Sigmoid colon (tissue), 6 donors: ENCODE measurements at regions not wholly inside any gene's neighbourhood (a gene's known extent, or its start where the extent isn't known, plus 50 kb on each side); places are given as distances from the start of the nearest gene placed in this dataset.

Experiments used
- DNase-seq: peaks from one replicate; pipeline ENCODE4 v3.0.0-alpha.2; 2019
- H3K27ac ChIP-seq, 4 donors: fragments of 200-600 bp; sonication (generic); one replicate each; pipeline ENCODE4 v1.5.1; 2016 to 2019; ENCODE audit warnings: mild to moderate bottlenecking in 1 of 4
- H3K27me3 ChIP-seq, 3 donors: fragments of 200-600 bp; sonication (generic); one replicate each; pipeline ENCODE4 v1.5.1; 2019; ENCODE audit warnings: mild to moderate bottlenecking in 1 of 3
- H3K36me3 ChIP-seq, 4 donors: fragments of 200-600 bp; sonication (generic); one replicate each; pipeline ENCODE4 v1.5.1; 2016 to 2019
- H3K4me1 ChIP-seq, 4 donors: fragments of 200-600 bp; sonication (generic); one replicate each; pipeline ENCODE4 v1.5.1; 2017 to 2019
- H3K4me3 ChIP-seq, 4 donors: fragments of 200-600 bp; sonication (generic); one replicate each; pipeline ENCODE4 v1.5.1; 2017 to 2019; ENCODE audit warnings: mild to moderate bottlenecking in 2 of 4, moderate library complexity in 1 of 4
- H3K9me3 ChIP-seq, 4 donors: fragments of 200-600 bp in 3 of 4; sonication (generic) in 3 of 4; one replicate each; pipeline versions ENCODE4 v1.5.1 to v1.6.1; 2013 to 2019
- EP300 ChIP-seq, 4 donors: sonication (generic); formaldehyde crosslinking; IDR thresholded peaks; one replicate each; pipeline ENCODE4 v1.6.1; 2017; ENCODE audit warnings: antibody characterized with exemption in 4 of 4
- POLR2A ChIP-seq, 2 donors: fragments of 450-650 bp; IDR thresholded peaks; one replicate each; pipeline ENCODE4 v1.6.1; 2016; ENCODE audit warnings: antibody characterized with exemption in 2 of 2, mild to moderate bottlenecking in 2 of 2, moderate library complexity in 2 of 2
- POLR2AphosphoS5 ChIP-seq, 4 donors: sonication (generic); formaldehyde crosslinking; IDR thresholded peaks; one replicate each; pipeline ENCODE4 v1.6.1; 2017; ENCODE audit warnings: antibody characterized with exemption in 4 of 4
- WGBS, 2 donors: extraction: QIAGEN DNeasy Blood & Tissue Kit; methylation state at CpG; one replicate each; pipeline ENCODE4 v1.1.7; 2013; 5-methylcytosine and 5-hydroxymethylcytosine counted together
- intact Hi-C: fragments of 100-400 bp; cut with DNase I; formaldehyde crosslinking; loops from one replicate; pipeline ENCODE4 v1.15.1; 2023
- TF ChIP-seq, protein P1 (sequence below), 4 experiments: fragments of 450-650 bp in 3 of 4; fragments of 200-600 bp in 1 of 4; IDR thresholded peaks; one replicate each; pipeline ENCODE4 v1.5.1; 2016 to 2019; ENCODE audit warnings: antibody characterized with exemption in 4 of 4, mild to moderate bottlenecking in 3 of 4, moderate library complexity in 2 of 4
- donor health status: healthy with polysubstance abuse.
- donor health status: healthy.

DNA sequence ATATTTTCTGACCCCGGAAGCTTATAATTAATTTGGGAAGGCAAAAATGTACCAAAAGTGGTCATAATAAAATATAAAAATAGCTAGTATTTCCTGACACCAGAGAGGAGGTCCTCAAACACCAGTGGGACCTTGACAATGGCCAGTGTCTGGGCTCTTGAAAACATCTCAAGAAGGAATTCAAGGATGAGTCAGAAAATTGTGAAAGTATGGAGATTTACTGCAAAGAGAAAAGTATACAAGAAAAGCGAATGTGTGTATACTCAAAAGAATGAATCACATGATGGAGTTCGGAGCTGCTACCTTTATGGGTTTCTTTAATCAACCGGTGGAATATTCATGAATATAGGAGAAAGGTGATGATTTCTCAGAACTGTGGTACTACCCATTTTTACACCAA, 1709.0 kb upstream of the WWC1 start:
- intact Hi-C loops: no loop called here
- Histone ChIP-seq H3K27ac (no peak overlapping the region), H3K4me3 (no peak overlapping the region), H3K36me3 (no peaks in the 10 kb centered on the region), H3K4me1 (no peaks in the 10 kb centered on the region), H3K27me3 (no peaks in the 10 kb centered on the region), H3K9me3 (no peaks in the 10 kb centered on the region)
- WGBS, 2 donors: 89 to 91% methylated on average over 4 of the region's 4 CpGs
- no peak for DNase-seq
- TF ChIP-seq POLR2A (IDR thresholded peaks at IDR 0.05): no peak
- no peak for TF ChIP-seq EP300 (IDR thresholded peaks at IDR 0.05)
- TF ChIP-seq, protein P1, sequence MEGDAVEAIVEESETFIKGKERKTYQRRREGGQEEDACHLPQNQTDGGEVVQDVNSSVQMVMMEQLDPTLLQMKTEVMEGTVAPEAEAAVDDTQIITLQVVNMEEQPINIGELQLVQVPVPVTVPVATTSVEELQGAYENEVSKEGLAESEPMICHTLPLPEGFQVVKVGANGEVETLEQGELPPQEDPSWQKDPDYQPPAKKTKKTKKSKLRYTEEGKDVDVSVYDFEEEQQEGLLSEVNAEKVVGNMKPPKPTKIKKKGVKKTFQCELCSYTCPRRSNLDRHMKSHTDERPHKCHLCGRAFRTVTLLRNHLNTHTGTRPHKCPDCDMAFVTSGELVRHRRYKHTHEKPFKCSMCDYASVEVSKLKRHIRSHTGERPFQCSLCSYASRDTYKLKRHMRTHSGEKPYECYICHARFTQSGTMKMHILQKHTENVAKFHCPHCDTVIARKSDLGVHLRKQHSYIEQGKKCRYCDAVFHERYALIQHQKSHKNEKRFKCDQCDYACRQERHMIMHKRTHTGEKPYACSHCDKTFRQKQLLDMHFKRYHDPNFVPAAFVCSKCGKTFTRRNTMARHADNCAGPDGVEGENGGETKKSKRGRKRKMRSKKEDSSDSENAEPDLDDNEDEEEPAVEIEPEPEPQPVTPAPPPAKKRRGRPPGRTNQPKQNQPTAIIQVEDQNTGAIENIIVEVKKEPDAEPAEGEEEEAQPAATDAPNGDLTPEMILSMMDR (IDR thresholded peaks at IDR 0.05): no peak
- no peak for TF ChIP-seq POLR2AphosphoS5 (IDR thresholded peaks at IDR 0.05)

DNA sequence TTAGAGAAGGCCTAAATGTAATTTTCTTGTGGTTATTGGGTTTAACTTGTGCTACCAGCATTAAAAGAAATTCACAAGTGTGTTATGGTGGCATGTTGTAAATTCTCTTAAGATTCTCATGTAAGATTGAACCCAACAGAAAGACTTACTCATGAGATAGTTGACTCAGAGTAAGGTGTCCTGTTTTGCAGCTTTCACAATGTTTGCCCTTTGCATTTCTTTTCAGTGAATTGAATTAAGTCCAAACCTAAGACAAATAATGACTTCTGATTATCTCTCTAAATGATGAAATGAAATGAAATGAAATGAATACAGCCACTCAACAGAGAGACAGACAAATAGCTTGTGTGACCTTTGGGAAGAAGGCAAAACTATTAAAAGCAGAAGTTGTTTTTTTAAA, 1696.9 kb upstream of the WWC1 start:
- no peak for TF ChIP-seq POLR2AphosphoS5 (IDR thresholded peaks at IDR 0.05)
- TF ChIP-seq, protein P1 (IDR thresholded peaks at IDR 0.05): no peak
- no peak for TF ChIP-seq EP300 (IDR thresholded peaks at IDR 0.05)
- no peak for TF ChIP-seq POLR2A (IDR thresholded peaks at IDR 0.05)

DNA sequence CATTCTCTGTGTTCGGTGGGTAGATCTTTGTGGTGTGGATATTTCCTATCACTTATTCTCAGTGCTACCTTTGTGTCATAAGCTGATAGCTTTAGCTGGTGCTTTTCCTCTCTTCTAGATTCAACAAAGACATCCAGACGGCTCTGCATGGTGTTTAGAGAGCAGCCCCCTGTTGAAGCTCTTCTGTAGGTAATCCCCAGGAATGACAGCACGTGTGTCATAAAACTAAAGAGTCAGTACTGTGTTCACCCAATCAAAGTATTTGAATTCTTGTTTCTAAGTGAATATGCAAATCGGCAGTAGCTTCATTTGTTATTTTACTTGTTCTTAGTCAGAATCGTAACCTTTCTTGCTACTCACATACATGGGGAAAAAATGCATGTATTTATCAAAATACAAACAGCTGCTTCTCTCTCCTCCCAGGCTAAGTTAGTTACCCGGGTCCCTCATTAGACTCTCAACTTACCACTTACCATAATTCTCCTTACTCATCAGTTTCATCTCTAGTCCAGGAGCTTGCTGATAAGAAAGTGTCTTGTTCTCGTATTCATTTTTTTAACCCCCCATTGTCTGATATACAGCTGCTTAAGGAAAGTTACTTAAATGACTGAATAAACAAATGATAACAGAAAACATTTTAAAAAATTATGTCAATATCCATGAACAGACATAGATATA, 1696.0 kb upstream of the WWC1 start:
- no peak for DNase-seq
- TF ChIP-seq, protein P1 (IDR thresholded peaks at IDR 0.05): no peak
- TF ChIP-seq POLR2A (IDR thresholded peaks at IDR 0.05): no peak
- no peak for TF ChIP-seq POLR2AphosphoS5 (IDR thresholded peaks at IDR 0.05)
- no peak for TF ChIP-seq EP300 (IDR thresholded peaks at IDR 0.05)
- WGBS, 2 donors: 64 to 72% methylated on average over 7 of the region's 7 CpGs
- H3K4me3 ChIP-seq: no peak overlapping the region
- no peaks in the 10 kb centered on the region for H3K36me3 ChIP-seq
- no peak overlapping the region for H3K27ac ChIP-seq
- H3K27me3 ChIP-seq: no peaks in the 10 kb centered on the region
- no peaks in the 10 kb centered on the region for H3K4me1 ChIP-seq
- intact Hi-C loops: no loop called here
- no peaks in the 10 kb centered on the region for H3K9me3 ChIP-seq

More for the DNA sequence above, 1696.9 kb upstream of the WWC1 start:
- H3K4me1 ChIP-seq: no peaks in the 10 kb centered on the region
- no peak for DNase-seq
- no peaks in the 10 kb centered on the region for H3K36me3 ChIP-seq
- H3K4me3 ChIP-seq: no peak overlapping the region
- no peak overlapping the region for H3K27ac ChIP-seq
- no peaks in the 10 kb centered on the region for H3K9me3 ChIP-seq
- no peaks in the 10 kb centered on the region for H3K27me3 ChIP-seq
- intact Hi-C loops: no loop called here

DNA sequence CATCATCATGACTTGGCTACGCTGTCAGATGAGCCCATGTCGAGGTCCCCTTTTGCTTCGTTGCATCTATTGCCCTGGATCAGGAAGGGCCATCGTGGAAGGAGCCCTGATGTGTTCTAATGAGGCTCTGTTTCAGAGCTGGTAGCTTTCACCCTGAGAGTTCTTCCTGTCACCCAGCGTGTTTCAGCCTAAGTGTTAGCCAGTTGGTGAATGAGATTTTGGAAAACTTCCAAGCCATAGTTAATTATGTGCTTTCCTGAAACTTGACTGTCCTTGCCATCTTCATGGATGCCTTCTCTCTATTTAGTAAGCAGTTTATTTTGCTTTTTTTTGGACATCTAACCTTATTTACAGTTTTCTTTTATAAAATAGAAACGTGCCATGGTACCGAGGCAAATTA, 1695.4 kb upstream of the WWC1 start:
- no peak overlapping the region for H3K27ac ChIP-seq
- H3K4me1 ChIP-seq: no peaks in the 10 kb centered on the region
- no peaks in the 10 kb centered on the region for H3K27me3 ChIP-seq
- DNase-seq: no peak
- H3K36me3 ChIP-seq: no peaks in the 10 kb centered on the region
- WGBS, 2 donors: 84 to 87% methylated on average over 7 of the region's 7 CpGs
- no peak overlapping the region for H3K4me3 ChIP-seq
- intact Hi-C loops: no loop called here
- TF ChIP-seq POLR2A (IDR thresholded peaks at IDR 0.05) (no peak), EP300 (IDR thresholded peaks at IDR 0.05) (no peak), POLR2AphosphoS5 (IDR thresholded peaks at IDR 0.05) (no peak)
- TF ChIP-seq, protein P1 (IDR thresholded peaks at IDR 0.05): no peak
- H3K9me3 ChIP-seq: no peaks in the 10 kb centered on the region

DNA sequence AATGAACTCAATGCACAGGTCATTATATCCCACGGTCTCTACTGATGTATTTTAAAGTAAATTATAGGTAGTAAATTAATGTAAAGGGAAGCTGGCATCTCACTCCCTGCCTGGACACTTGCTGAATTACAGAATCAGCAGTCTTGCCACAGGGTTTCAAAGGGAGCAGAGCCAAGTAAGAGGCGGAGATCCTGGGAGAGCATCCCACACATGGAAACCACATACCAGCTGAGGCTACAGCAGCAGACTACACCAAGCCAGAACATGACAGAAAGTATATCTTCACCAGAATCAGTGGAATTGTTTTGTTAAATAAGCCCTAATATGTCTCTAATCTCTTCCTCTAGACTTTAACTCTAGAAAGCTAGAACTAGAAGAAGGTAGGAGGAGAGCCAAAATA, 1689.2 kb upstream of the WWC1 start:
- no peaks in the 10 kb centered on the region for H3K9me3 ChIP-seq
- no peaks in the 10 kb centered on the region for H3K27me3 ChIP-seq
- DNase-seq: no peak
- WGBS, 2 donors: 83 to 88% methylated on average over 2 of the region's 2 CpGs
- no peak overlapping the region for H3K4me3 ChIP-seq
- TF ChIP-seq, protein P1 (IDR thresholded peaks at IDR 0.05): no peak
- TF ChIP-seq POLR2A (IDR thresholded peaks at IDR 0.05) (no peak), POLR2AphosphoS5 (IDR thresholded peaks at IDR 0.05) (no peak), EP300 (IDR thresholded peaks at IDR 0.05) (no peak)
- intact Hi-C loops: no loop called here
- no peaks in the 10 kb centered on the region for H3K4me1 ChIP-seq
- H3K36me3 ChIP-seq: no peaks in the 10 kb centered on the region
- H3K27ac ChIP-seq: no peak overlapping the region
